ENCODE measurements at regions not wholly inside any gene's neighbourhood (a gene's known extent, or its start where the extent isn't known, plus 50 kb on each side); places are given as distances from the start of the nearest gene placed in this dataset.

- no peaks in the 10 kb centered on the region for H4K20me1 ChIP-seq (ENCODE audit: control insufficient read depth, extremely low read depth, insufficient read depth, low read length)
- dilution Hi-C loops (cut with MboI; ENCODE audit: extremely low pct_ligation_motif_present, low sequenced_read_pairs), result no loop called here
- no peak overlapping the region for H3K4me3 ChIP-seq (ENCODE audit: control insufficient read depth in 2 of 3, extremely low read depth in 1 of 3, insufficient read depth in 2 of 3, low read depth in 1 of 3, low read length in 3 of 3)
- TF ChIP-seq EZH2 (IDR thresholded peaks at IDR 0.05; ENCODE audit: low read length) (no peak), CTCF (optimal IDR thresholded peaks at IDR 0.05 in 1 of 3, IDR thresholded peaks at IDR 0.05 in 1 of 3, conservative IDR thresholded peaks at IDR 0.05 in 1 of 3; ENCODE audit: extremely low read depth in 1 of 3, insufficient read depth in 2 of 3, low read length in 3 of 3) (peak in 1 of 3 experiments; percentile 23)
- no peak overlapping the region for H2AFZ ChIP-seq (ENCODE audit: control insufficient read depth, low read length)
- H3K4me1 ChIP-seq (ENCODE audit: control insufficient read depth, extremely low read depth, insufficient read depth, low read length), result no peaks in the 10 kb centered on the region
- no peaks in the 10 kb centered on the region for H3K36me3 ChIP-seq (ENCODE audit: control insufficient read depth in 2 of 2, extremely low read depth in 1 of 2, insufficient read depth in 2 of 2, low read length in 2 of 2)
- H3K9me3 ChIP-seq (ENCODE audit: control insufficient read depth, low read depth, low read length), result no peaks in the 10 kb centered on the region
- H3K9me1 ChIP-seq (ENCODE audit: control insufficient read depth, extremely low read depth, insufficient read depth, low read length), result no peaks in the 10 kb centered on the region
- H3K27ac ChIP-seq (ENCODE audit: control insufficient read depth, insufficient read depth, low read length), result no peak overlapping the region
- no peak overlapping the region for H3K9ac ChIP-seq (ENCODE audit: control insufficient read depth, extremely low read depth, insufficient read depth, low read length)
- FAIRE-seq (no peak), DNase-seq (ENCODE audit: low read depth, low spot score) (no peak)
- H3K79me2 ChIP-seq (ENCODE audit: control insufficient read depth, insufficient read depth, low read length), result no peaks in the 10 kb centered on the region
- H3K27me3 ChIP-seq (ENCODE audit: control insufficient read depth, extremely low read depth, insufficient read depth, low read length), result no peaks in the 10 kb centered on the region
- H3K4me2 ChIP-seq (ENCODE audit: control insufficient read depth, extremely low read depth, insufficient read depth, low read depth, low read length), result no peak overlapping the region
Observed at GRCh38 chr16:64051824-64052223, 1070.0 kb downstream of the CDH11 start.

GRCh38 chr16:64047878-64048277, 1074.0 kb downstream of the CDH11 start:
- TF ChIP-seq EZH2 (IDR thresholded peaks at IDR 0.05; ENCODE audit: low read length) (no peak), CTCF (optimal IDR thresholded peaks at IDR 0.05 in 1 of 3, IDR thresholded peaks at IDR 0.05 in 1 of 3, conservative IDR thresholded peaks at IDR 0.05 in 1 of 3; ENCODE audit: extremely low read depth in 1 of 3, insufficient read depth in 2 of 3, low read length in 3 of 3) (no peak)
- DNase-seq (ENCODE audit: low read depth, low spot score), result no peak
- dilution Hi-C loops (cut with MboI; ENCODE audit: extremely low pct_ligation_motif_present, low sequenced_read_pairs), result no loop called here
- Histone ChIP-seq H4K20me1 (ENCODE audit: control insufficient read depth, extremely low read depth, insufficient read depth, low read length) (no peaks in the 10 kb centered on the region), H3K4me2 (ENCODE audit: control insufficient read depth, extremely low read depth, insufficient read depth, low read depth, low read length) (no peak overlapping the region), H3K9me3 (ENCODE audit: control insufficient read depth, low read depth, low read length) (no peaks in the 10 kb centered on the region), H3K36me3 (ENCODE audit: control insufficient read depth in 2 of 2, extremely low read depth in 1 of 2, insufficient read depth in 2 of 2, low read length in 2 of 2) (no peaks in the 10 kb centered on the region), H3K27ac (ENCODE audit: control insufficient read depth, insufficient read depth, low read length) (no peak overlapping the region), H3K4me3 (ENCODE audit: control insufficient read depth in 2 of 3, extremely low read depth in 1 of 3, insufficient read depth in 2 of 3, low read depth in 1 of 3, low read length in 3 of 3) (no peak overlapping the region), H3K9ac (ENCODE audit: control insufficient read depth, extremely low read depth, insufficient read depth, low read length) (no peak overlapping the region), H3K9me1 (ENCODE audit: control insufficient read depth, extremely low read depth, insufficient read depth, low read length) (no peaks in the 10 kb centered on the region), H3K27me3 (ENCODE audit: control insufficient read depth, extremely low read depth, insufficient read depth, low read length) (no peaks in the 10 kb centered on the region), H3K79me2 (ENCODE audit: control insufficient read depth, insufficient read depth, low read length) (no peaks in the 10 kb centered on the region), H2AFZ (ENCODE audit: control insufficient read depth, low read length) (no peak overlapping the region), H3K4me1 (ENCODE audit: control insufficient read depth, extremely low read depth, insufficient read depth, low read length) (no peaks in the 10 kb centered on the region)
- no peak for FAIRE-seq

Data from keratinocyte (primary cell).